ENCODE measurements at regions not wholly inside any gene's neighbourhood (a gene's known extent, or its start where the extent isn't known, plus 50 kb on each side); places are given as distances from the start of the nearest gene placed in this dataset.

- no peak for DNase-seq (ENCODE audit: low spot score)
Observed at GRCh38 chr17:36816214-36816906, 120.9 kb upstream of the LHX1 start.

GRCh38 chr17:36816907-36817288 is 120.4 kb upstream of the LHX1 start:
- DNase-seq (ENCODE audit: low spot score): no peak

GRCh38 chr17:36817483-36818048 is 119.7 kb upstream of the LHX1 start:
- DNase-seq (ENCODE audit: low spot score): no peak

- DNase-seq (ENCODE audit: low spot score): no peak
Observed at GRCh38 chr17:36818134-36818825, 119.0 kb upstream of the LHX1 start.

GRCh38 chr17:36823850-36824677 is 113.2 kb upstream of the LHX1 start:
- no peak for DNase-seq (ENCODE audit: low spot score)

GRCh38 chr17:36824678-36825101 is 112.6 kb upstream of the LHX1 start:
- DNase-seq (ENCODE audit: low spot score): no peak

- no peak for DNase-seq (ENCODE audit: low spot score)
Observed at GRCh38 chr17:36825113-36825512, 112.2 kb upstream of the LHX1 start.

GRCh38 chr17:36825521-36825920 is 111.8 kb upstream of the LHX1 start:
- DNase-seq (ENCODE audit: low spot score): no peak

GRCh38 chr17:36825951-36826350 is 111.3 kb upstream of the LHX1 start:
- DNase-seq (ENCODE audit: low spot score): no peak

GRCh38 chr17:36827081-36827480 is 110.2 kb upstream of the LHX1 start:
- DNase-seq (ENCODE audit: low spot score): no peak

- DNase-seq (ENCODE audit: low spot score): no peak
Observed at GRCh38 chr17:36829676-36830075, 107.6 kb upstream of the LHX1 start.

- DNase-seq (ENCODE audit: low spot score): no peak
Observed at GRCh38 chr17:36833279-36833678, 104.0 kb upstream of the LHX1 start.

GRCh38 chr17:36835036-36835435 is 102.2 kb upstream of the LHX1 start:
- DNase-seq (ENCODE audit: low spot score): no peak

- no peak for DNase-seq (ENCODE audit: low spot score)
Observed at GRCh38 chr17:36837195-36837938, 99.9 kb upstream of the LHX1 start.

- no peak for DNase-seq (ENCODE audit: low spot score)
Observed at GRCh38 chr17:36837939-36838272, 99.4 kb upstream of the LHX1 start.

- DNase-seq (ENCODE audit: low spot score): no peak
Observed at GRCh38 chr17:36839256-36839655, 98.0 kb upstream of the LHX1 start.

GRCh38 chr17:36840796-36841195 is 96.5 kb upstream of the LHX1 start:
- DNase-seq (ENCODE audit: low spot score): no peak

- no peak for DNase-seq (ENCODE audit: low spot score)
Observed at GRCh38 chr17:36842231-36842819, 95.0 kb upstream of the LHX1 start.

- no peak for DNase-seq (ENCODE audit: low spot score)
Observed at GRCh38 chr17:36842963-36843558, 94.2 kb upstream of the LHX1 start.

- DNase-seq (ENCODE audit: low spot score): no peak
Observed at GRCh38 chr17:36844013-36844412, 93.3 kb upstream of the LHX1 start.

- DNase-seq (ENCODE audit: low spot score): no peak
Observed at GRCh38 chr17:36844601-36845000, 92.7 kb upstream of the LHX1 start.

All from umbilical cord (tissue), 1 donor.